IMR-90 (cell line): ENCODE measurements at regions not wholly inside any gene's neighbourhood (a gene's known extent, or its start where the extent isn't known, plus 50 kb on each side); places are given as distances from the start of the nearest gene placed in this dataset.

Source experiments
- ATAC-seq: fragments of 200-7000 bp; cut with Tn5 transposase; 2 replicates; pipeline ENCODE4 v1.9.1; 2020; ENCODE audit warnings: low read depth, mild to moderate bottlenecking, moderate library complexity
- BruUV-seq: library from RNA; stranded (reverse); fragments of 400-500 nt; replicated peaks from 2 replicates; lab custom pipeline; 2021; lab: Mats Ljungman, UMichigan
- CTCF ChIA-PET: fragments of 300-600 bp; formaldehyde crosslinking; extraction: SDS; loops from one replicate; lab custom pipeline; 2021; ENCODE audit warnings: antibody characterized with exemption; lab: Yijun Ruan, JAX
- POLR2A ChIA-PET: fragments of 300-600 bp; sonication (Branson Sonifier 250); formaldehyde crosslinking; loops from one replicate; lab custom pipeline; 2022; ENCODE audit warnings: antibody characterized with exemption; ENCODE audit not compliant: unreplicated experiment; lab: Charles Lee
- DNase-seq: peaks from one replicate; pipeline ENCODE4 v3.0.0; 2013
- H2AFZ ChIP-seq: replicated peaks from 2 replicates; pipeline ENCODE3; 2013; ENCODE audit warnings: low read length, mild to moderate bottlenecking; ENCODE audit not compliant: poor library complexity
- H2AK5ac ChIP-seq: 2 replicates; pipeline ENCODE4 v1.6.1; 2013; ENCODE audit warnings: low read depth, low read length, inconsistent platforms
- H2AK9ac ChIP-seq: replicated peaks from 2 replicates; pipeline ENCODE3; 2013; ENCODE audit warnings: mild to moderate bottlenecking, low read depth, low read length, moderate library complexity; ENCODE audit not compliant: poor library complexity
- H2BK120ac ChIP-seq: 2 replicates; pipeline ENCODE4 v1.6.1; 2013; ENCODE audit warnings: low read depth, low read length, inconsistent platforms
- H2BK15ac ChIP-seq: 3 replicates; pipeline ENCODE4 v1.6.1; 2013; ENCODE audit warnings: low read depth, low read length, inconsistent platforms
- H2BK20ac ChIP-seq: 2 replicates; pipeline ENCODE4 v1.6.1; 2013; ENCODE audit warnings: low read depth, mild to moderate bottlenecking, inconsistent platforms, low read length, moderate library complexity
- H2BK5ac ChIP-seq: 2 replicates; pipeline ENCODE4 v1.6.1; 2013; ENCODE audit warnings: mild to moderate bottlenecking, low read depth, low read length, inconsistent platforms; ENCODE audit not compliant: poor library complexity, severe bottlenecking
- H3K14ac ChIP-seq: replicated peaks from 2 replicates; pipeline ENCODE4 v1.6.1; 2013; ENCODE audit warnings: low read depth, low read length, inconsistent platforms
- H3K18ac ChIP-seq: 2 replicates; pipeline ENCODE4 v1.6.1; 2013; ENCODE audit warnings: low read depth, low read length, control low read depth
- H3K23ac ChIP-seq: 2 replicates; pipeline ENCODE4 v1.6.1; 2013; ENCODE audit warnings: low read depth, low read length, inconsistent platforms
- H3K27ac ChIP-seq: 2 replicates; pipeline ENCODE4 v1.5.1; 2013; ENCODE audit warnings: mild to moderate bottlenecking, control low read depth, low read length; ENCODE audit not compliant: insufficient read depth
- H3K27me3 ChIP-seq: 2 replicates; pipeline ENCODE4 v1.6.1; 2013; ENCODE audit warnings: low read length; ENCODE audit not compliant: control insufficient read depth, insufficient read depth
- H3K36me3 ChIP-seq: 2 replicates; pipeline ENCODE4 v1.6.1; 2013; ENCODE audit warnings: low read length, mixed read lengths; ENCODE audit not compliant: control insufficient read depth, insufficient read depth
- H3K4ac ChIP-seq: 2 replicates; pipeline ENCODE4 v1.6.1; 2013; ENCODE audit warnings: low read depth, low read length, inconsistent platforms
- H3K4me1 ChIP-seq: 2 replicates; pipeline ENCODE4 v1.6.1; 2013; ENCODE audit warnings: low read length, mixed read lengths; ENCODE audit not compliant: control insufficient read depth, insufficient read depth
- H3K4me2 ChIP-seq: 2 replicates; pipeline ENCODE4 v1.6.1; 2013; ENCODE audit warnings: low read depth, mild to moderate bottlenecking, control low read depth, low read length, moderate library complexity
- H3K4me3 ChIP-seq: 2 replicates; pipeline ENCODE4 v1.5.1; 2013; ENCODE audit warnings: low read depth, mild to moderate bottlenecking, control low read depth, low read length, moderate library complexity; ENCODE audit not compliant: insufficient read depth
- H3K56ac ChIP-seq: 2 replicates; pipeline ENCODE4 v1.6.1; 2013; ENCODE audit warnings: low read length, inconsistent platforms; ENCODE audit not compliant: insufficient read depth; ENCODE audit errors: extremely low read depth
- H3K79me1 ChIP-seq, 2 experiments: 2 replicates each; pipeline ENCODE4 v1.6.1; 2013; ENCODE audit warnings: low read length in 2 of 2, inconsistent platforms in 1 of 2, low read depth in 1 of 2
- H3K9ac ChIP-seq: 2 replicates; pipeline ENCODE4 v1.6.1; 2013; ENCODE audit warnings: low read depth, low read length, control low read depth
- H3K9me1 ChIP-seq: 2 replicates; pipeline ENCODE4 v1.6.1; 2013; ENCODE audit warnings: low read length, inconsistent platforms; ENCODE audit not compliant: insufficient read depth
- H3K9me3 ChIP-seq: 2 replicates; pipeline ENCODE4 v1.6.1; 2013; ENCODE audit warnings: low read length; ENCODE audit not compliant: control insufficient read depth, insufficient read depth
- H4K20me1 ChIP-seq: 2 replicates; pipeline ENCODE4 v1.6.1; 2013; ENCODE audit warnings: low read length, inconsistent platforms; ENCODE audit not compliant: insufficient read depth
- H4K5ac ChIP-seq: 2 replicates; pipeline ENCODE4 v1.6.1; 2013; ENCODE audit warnings: mild to moderate bottlenecking, low read depth, low read length, control low read depth
- H4K8ac ChIP-seq, 2 experiments: 2 replicates each; pipeline ENCODE4 v1.6.1; 2013; ENCODE audit warnings: low read depth in 2 of 2, low read length in 2 of 2, control low read depth in 1 of 2, inconsistent platforms in 1 of 2
- H4K91ac ChIP-seq: 2 replicates; pipeline ENCODE4 v1.6.1; 2013; ENCODE audit warnings: low read depth, low read length, inconsistent platforms; ENCODE audit not compliant: insufficient read depth
- FOS ChIP-seq: fragments of 150-350 bp; IDR thresholded peaks from 2 replicates; pipeline ENCODE4 v1.6.1; 2016; ENCODE audit warnings: low read depth, low read length
- RCOR1 ChIP-seq: IDR thresholded peaks from 2 replicates; pipeline ENCODE4 v1.6.1; 2012; ENCODE audit warnings: mild to moderate bottlenecking, low read length, improper control_type of control experiment; ENCODE audit not compliant: insufficient replicate concordance
- WGBS, 2 experiments: methylation state at CpG; one replicate each; pipeline versions ENCODE4 v1.1.5 to v1.1.7; 2013; ENCODE audit warnings: missing lambda C conversion rate in 2 of 2; ENCODE audit not compliant: insufficient read length in 1 of 2; ENCODE audit errors: extremely low coverage in 2 of 2; 5-methylcytosine and 5-hydroxymethylcytosine counted together
- dilution Hi-C: fragments of 300-500 bp; cut with HindIII; formaldehyde crosslinking; loops from one replicate; pipeline ENCODE4 v1.14.3; 2018; ENCODE audit warnings: low sequenced_read_pairs; ENCODE audit not compliant: unreplicated experiment
- in situ Hi-C: fragments of 300-500 bp; cut with MboI; formaldehyde crosslinking; loops from 3 replicates; pipeline ENCODE4 v1.14.3; 2019; ENCODE audit warnings: low sequenced_read_pairs, inconsistent platforms, mixed read lengths
- intact Hi-C: fragments of 100-400 bp; cut with micrococcal nuclease; formaldehyde crosslinking; loops from 2 replicates; pipeline ENCODE4 v1.10.0; 2022

DNA sequence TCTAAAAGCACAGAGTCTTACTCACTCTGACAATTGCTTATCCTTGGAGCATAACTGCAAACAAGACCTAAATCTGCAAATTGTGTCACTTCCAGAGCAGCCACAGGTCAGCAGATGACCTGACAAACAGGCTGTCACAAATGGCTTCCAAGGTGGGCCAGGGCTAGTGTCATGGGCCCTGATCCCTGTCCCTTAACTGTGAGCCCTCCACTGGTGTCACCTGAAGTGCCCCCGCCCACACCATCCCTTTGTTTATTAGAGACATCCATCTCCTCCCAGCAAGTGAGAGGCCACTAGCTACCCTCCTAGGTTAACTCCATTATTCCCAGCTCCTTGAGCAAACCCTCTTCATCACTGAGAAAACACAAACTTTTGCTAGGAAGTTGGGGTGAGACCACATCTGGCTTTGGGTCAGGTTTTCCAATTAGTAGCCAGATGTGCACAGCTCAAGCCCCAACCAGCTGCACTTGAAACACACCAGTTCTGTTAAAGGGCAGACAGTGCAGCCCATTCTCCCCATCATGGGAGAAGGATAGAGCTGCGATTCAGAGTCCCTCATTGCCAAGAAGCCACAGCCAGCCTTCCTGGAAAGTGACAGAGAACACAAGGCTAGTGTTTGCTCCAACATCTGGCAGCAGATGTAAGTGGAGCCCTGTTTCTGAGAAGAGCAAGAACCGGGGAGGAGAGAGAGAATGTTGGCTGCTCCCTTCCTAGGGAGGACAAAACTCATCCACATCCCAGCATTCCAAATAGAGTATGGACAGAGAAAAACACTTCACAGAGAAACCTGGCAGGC, 75.7 kb upstream of the NANOS1 start:
- Histone ChIP-seq H3K79me1 (no peaks in the 10 kb centered on the region), H4K5ac (no peak overlapping the region), H4K91ac (no peak overlapping the region), H2BK5ac (no peak overlapping the region), H4K20me1 (no peaks in the 10 kb centered on the region), H3K9me1 (no peaks in the 10 kb centered on the region), H4K8ac (no peak overlapping the region), H3K9ac (no peak overlapping the region), H3K23ac (no peak overlapping the region), H3K18ac (no peak overlapping the region), H2BK20ac (no peak overlapping the region), H3K9me3 (no peaks in the 10 kb centered on the region), H3K4me2 (no peak overlapping the region), H3K4me3 (no peak overlapping the region), H3K56ac (no peak overlapping the region), H2AK9ac (no peak overlapping the region), H2AFZ (no peak overlapping the region), H3K27ac (no peak overlapping the region), H3K4me1 (peaks cover 1% of the 10 kb centered on the region), H3K4ac (no peak overlapping the region), H3K36me3 (no peaks in the 10 kb centered on the region), H2BK15ac (no peak overlapping the region), H3K27me3 (peaks cover 12% of the 10 kb centered on the region), H2AK5ac (no peak overlapping the region), H3K14ac (no peak overlapping the region), H2BK120ac (no peak overlapping the region)
- in situ Hi-C loops: no loop called here
- no peak for TF ChIP-seq FOS
- TF ChIP-seq RCOR1: no peak
- BruUV-seq: no TSS peak
- ATAC-seq: no peak
- ChIA-PET POLR2A (interaction anchor here (1.1 kb wide), 1 partner anchor 31 kb away, joined by 3 read pairs; no protein-coding TSS in a partner anchor), CTCF (no interaction called here)
- DNase-seq: no peak
- dilution Hi-C loops: no loop called here
- WGBS, 2 experiments: no CpG with 5 or more reads among the region's 3 CpGs
- intact Hi-C loops: no loop called here
